ENCODE measurements at regions not wholly inside any gene's neighbourhood (a gene's known extent, or its start where the extent isn't known, plus 50 kb on each side); places are given as distances from the start of the nearest gene placed in this dataset.

GRCh38 chr5:175088963-175089362 is 355.0 kb downstream of the DRD1 start:
- Histone ChIP-seq H3K36me3 (ENCODE audit: control insufficient read depth in 2 of 2, insufficient read depth in 2 of 2, low read length in 2 of 2) (no peaks in the 10 kb centered on the region), H3K9me3 (ENCODE audit: control insufficient read depth in 2 of 2, low read length in 2 of 2) (no peaks in the 10 kb centered on the region), H3K27ac (ENCODE audit: low read depth in 2 of 2, low read length in 2 of 2) (no peak overlapping the region), H3K4me3 (ENCODE audit: low read length in 2 of 2) (no peak overlapping the region), H3K27me3 (ENCODE audit: control insufficient read depth in 2 of 2, insufficient read depth in 2 of 2, low read length in 2 of 2) (no peaks in the 10 kb centered on the region), H3K9ac (ENCODE audit: low read depth in 1 of 2, low read length in 2 of 2) (no peak overlapping the region), H3K4me1 (ENCODE audit: control insufficient read depth in 2 of 2, insufficient read depth in 2 of 2, low read length in 2 of 2) (no peaks in the 10 kb centered on the region)

- H3K36me3 ChIP-seq (ENCODE audit: control insufficient read depth in 2 of 2, insufficient read depth in 2 of 2, low read length in 2 of 2): no peaks in the 10 kb centered on the region
These were observed 358.6 kb downstream of the MSX2 start for GRCh38 chr5:175082866-175083590.

GRCh38 chr5:175082346-175082745 is 358.0 kb downstream of the MSX2 start:
- Histone ChIP-seq H3K4me1 (ENCODE audit: control insufficient read depth in 2 of 2, insufficient read depth in 2 of 2, low read length in 2 of 2) (no peaks in the 10 kb centered on the region), H3K4me3 (ENCODE audit: low read length in 2 of 2) (no peak overlapping the region), H3K9me3 (ENCODE audit: control insufficient read depth in 2 of 2, low read length in 2 of 2) (no peaks in the 10 kb centered on the region), H3K9ac (ENCODE audit: low read depth in 1 of 2, low read length in 2 of 2) (no peak overlapping the region), H3K36me3 (ENCODE audit: control insufficient read depth in 2 of 2, insufficient read depth in 2 of 2, low read length in 2 of 2) (no peaks in the 10 kb centered on the region), H3K27me3 (ENCODE audit: control insufficient read depth in 2 of 2, insufficient read depth in 2 of 2, low read length in 2 of 2) (no peaks in the 10 kb centered on the region), H3K27ac (ENCODE audit: low read depth in 2 of 2, low read length in 2 of 2) (no peak overlapping the region)

More at GRCh38 chr5:175082866-175083590, 358.6 kb downstream of the MSX2 start:
- no peak overlapping the region for H3K9ac ChIP-seq (ENCODE audit: low read depth in 1 of 2, low read length in 2 of 2)
- H3K27ac ChIP-seq (ENCODE audit: low read depth in 2 of 2, low read length in 2 of 2): no peak overlapping the region
- no peaks in the 10 kb centered on the region for H3K4me1 ChIP-seq (ENCODE audit: control insufficient read depth in 2 of 2, insufficient read depth in 2 of 2, low read length in 2 of 2)
- no peaks in the 10 kb centered on the region for H3K27me3 ChIP-seq (ENCODE audit: control insufficient read depth in 2 of 2, insufficient read depth in 2 of 2, low read length in 2 of 2)
- no peaks in the 10 kb centered on the region for H3K9me3 ChIP-seq (ENCODE audit: control insufficient read depth in 2 of 2, low read length in 2 of 2)
- no peak overlapping the region for H3K4me3 ChIP-seq (ENCODE audit: low read length in 2 of 2)

GRCh38 chr5:175079707-175080106 is 355.3 kb downstream of the MSX2 start:
- no peak overlapping the region for H3K9ac ChIP-seq (ENCODE audit: low read depth in 1 of 2, low read length in 2 of 2)
- H3K4me1 ChIP-seq (ENCODE audit: control insufficient read depth in 2 of 2, insufficient read depth in 2 of 2, low read length in 2 of 2): no peaks in the 10 kb centered on the region
- H3K9me3 ChIP-seq (ENCODE audit: control insufficient read depth in 2 of 2, low read length in 2 of 2): no peaks in the 10 kb centered on the region
- no peak overlapping the region for H3K4me3 ChIP-seq (ENCODE audit: low read length in 2 of 2)
- no peaks in the 10 kb centered on the region for H3K36me3 ChIP-seq (ENCODE audit: control insufficient read depth in 2 of 2, insufficient read depth in 2 of 2, low read length in 2 of 2)
- H3K27me3 ChIP-seq (ENCODE audit: control insufficient read depth in 2 of 2, insufficient read depth in 2 of 2, low read length in 2 of 2): no peaks in the 10 kb centered on the region
- H3K27ac ChIP-seq (ENCODE audit: low read depth in 2 of 2, low read length in 2 of 2): no peak overlapping the region

- H3K4me1 ChIP-seq (ENCODE audit: control insufficient read depth in 2 of 2, insufficient read depth in 2 of 2, low read length in 2 of 2): no peaks in the 10 kb centered on the region
- no peak overlapping the region for H3K27ac ChIP-seq (ENCODE audit: low read depth in 2 of 2, low read length in 2 of 2)
- H3K9me3 ChIP-seq (ENCODE audit: control insufficient read depth in 2 of 2, low read length in 2 of 2): no peaks in the 10 kb centered on the region
- H3K36me3 ChIP-seq (ENCODE audit: control insufficient read depth in 2 of 2, insufficient read depth in 2 of 2, low read length in 2 of 2): no peaks in the 10 kb centered on the region
- H3K4me3 ChIP-seq (ENCODE audit: low read length in 2 of 2): no peak overlapping the region
- no peak overlapping the region for H3K9ac ChIP-seq (ENCODE audit: low read depth in 1 of 2, low read length in 2 of 2)
- no peaks in the 10 kb centered on the region for H3K27me3 ChIP-seq (ENCODE audit: control insufficient read depth in 2 of 2, insufficient read depth in 2 of 2, low read length in 2 of 2)
These were observed 345.9 kb downstream of the MSX2 start for GRCh38 chr5:175070283-175070682.

GRCh38 chr5:175060257-175060656 is 335.9 kb downstream of the MSX2 start:
- Histone ChIP-seq H3K9me3 (ENCODE audit: control insufficient read depth in 2 of 2, low read length in 2 of 2) (no peaks in the 10 kb centered on the region), H3K9ac (ENCODE audit: low read depth in 1 of 2, low read length in 2 of 2) (no peak overlapping the region), H3K27me3 (ENCODE audit: control insufficient read depth in 2 of 2, insufficient read depth in 2 of 2, low read length in 2 of 2) (no peaks in the 10 kb centered on the region), H3K36me3 (ENCODE audit: control insufficient read depth in 2 of 2, insufficient read depth in 2 of 2, low read length in 2 of 2) (no peaks in the 10 kb centered on the region), H3K4me3 (ENCODE audit: low read length in 2 of 2) (peak overlapping the region in 1 of 2 donors; percentile 32), H3K4me1 (ENCODE audit: control insufficient read depth in 2 of 2, insufficient read depth in 2 of 2, low read length in 2 of 2) (no peaks in the 10 kb centered on the region), H3K27ac (ENCODE audit: low read depth in 2 of 2, low read length in 2 of 2) (no peak overlapping the region)

GRCh38 chr5:175059687-175060211 is 335.4 kb downstream of the MSX2 start:
- H3K4me3 ChIP-seq (ENCODE audit: low read length in 2 of 2): peak overlapping the region in 1 of 2 donors; percentile 32

GRCh38 chr5:175056831-175057230 is 332.4 kb downstream of the MSX2 start:
- Histone ChIP-seq H3K4me1 (ENCODE audit: control insufficient read depth in 2 of 2, insufficient read depth in 2 of 2, low read length in 2 of 2) (no peaks in the 10 kb centered on the region), H3K27me3 (ENCODE audit: control insufficient read depth in 2 of 2, insufficient read depth in 2 of 2, low read length in 2 of 2) (no peaks in the 10 kb centered on the region), H3K4me3 (ENCODE audit: low read length in 2 of 2) (no peak overlapping the region), H3K36me3 (ENCODE audit: control insufficient read depth in 2 of 2, insufficient read depth in 2 of 2, low read length in 2 of 2) (no peaks in the 10 kb centered on the region), H3K27ac (ENCODE audit: low read depth in 2 of 2, low read length in 2 of 2) (no peak overlapping the region), H3K9me3 (ENCODE audit: control insufficient read depth in 2 of 2, low read length in 2 of 2) (no peaks in the 10 kb centered on the region), H3K9ac (ENCODE audit: low read depth in 1 of 2, low read length in 2 of 2) (no peak overlapping the region)

More at GRCh38 chr5:175059687-175060211, 335.4 kb downstream of the MSX2 start:
- Histone ChIP-seq H3K9ac (ENCODE audit: low read depth in 1 of 2, low read length in 2 of 2) (no peak overlapping the region), H3K4me1 (ENCODE audit: control insufficient read depth in 2 of 2, insufficient read depth in 2 of 2, low read length in 2 of 2) (no peaks in the 10 kb centered on the region), H3K36me3 (ENCODE audit: control insufficient read depth in 2 of 2, insufficient read depth in 2 of 2, low read length in 2 of 2) (no peaks in the 10 kb centered on the region), H3K27ac (ENCODE audit: low read depth in 2 of 2, low read length in 2 of 2) (no peak overlapping the region), H3K9me3 (ENCODE audit: control insufficient read depth in 2 of 2, low read length in 2 of 2) (no peaks in the 10 kb centered on the region), H3K27me3 (ENCODE audit: control insufficient read depth in 2 of 2, insufficient read depth in 2 of 2, low read length in 2 of 2) (no peaks in the 10 kb centered on the region)

- Histone ChIP-seq H3K9ac (ENCODE audit: low read depth in 1 of 2, low read length in 2 of 2) (no peak overlapping the region), H3K4me1 (ENCODE audit: control insufficient read depth in 2 of 2, insufficient read depth in 2 of 2, low read length in 2 of 2) (no peaks in the 10 kb centered on the region), H3K36me3 (ENCODE audit: control insufficient read depth in 2 of 2, insufficient read depth in 2 of 2, low read length in 2 of 2) (no peaks in the 10 kb centered on the region), H3K9me3 (ENCODE audit: control insufficient read depth in 2 of 2, low read length in 2 of 2) (no peaks in the 10 kb centered on the region), H3K27me3 (ENCODE audit: control insufficient read depth in 2 of 2, insufficient read depth in 2 of 2, low read length in 2 of 2) (no peaks in the 10 kb centered on the region), H3K4me3 (ENCODE audit: low read length in 2 of 2) (no peak overlapping the region), H3K27ac (ENCODE audit: low read depth in 2 of 2, low read length in 2 of 2) (no peak overlapping the region)
These were observed 329.9 kb downstream of the MSX2 start for GRCh38 chr5:175054243-175054642.

- Histone ChIP-seq H3K27ac (ENCODE audit: low read depth in 2 of 2, low read length in 2 of 2) (no peak overlapping the region), H3K36me3 (ENCODE audit: control insufficient read depth in 2 of 2, insufficient read depth in 2 of 2, low read length in 2 of 2) (no peaks in the 10 kb centered on the region), H3K9me3 (ENCODE audit: control insufficient read depth in 2 of 2, low read length in 2 of 2) (no peaks in the 10 kb centered on the region), H3K27me3 (ENCODE audit: control insufficient read depth in 2 of 2, insufficient read depth in 2 of 2, low read length in 2 of 2) (no peaks in the 10 kb centered on the region), H3K4me3 (ENCODE audit: low read length in 2 of 2) (no peak overlapping the region), H3K9ac (ENCODE audit: low read depth in 1 of 2, low read length in 2 of 2) (no peak overlapping the region), H3K4me1 (ENCODE audit: control insufficient read depth in 2 of 2, insufficient read depth in 2 of 2, low read length in 2 of 2) (no peaks in the 10 kb centered on the region)
These were observed 328.0 kb downstream of the MSX2 start for GRCh38 chr5:175052351-175052750.
